Upper lobe of left lung (tissue), 6 donors: ENCODE measurements at regions not wholly inside any gene's neighbourhood (a gene's known extent, or its start where the extent isn't known, plus 50 kb on each side); places are given as distances from the start of the nearest gene placed in this dataset.
A peak's percentile ranks its signal among the peaks of the same experiment; 100 is the strongest.

Experiments used
- ATAC-seq, 2 donors: fragments of 200-7000 bp; cut with Tn5 transposase; one replicate each; pipeline ENCODE4 v1.9.1; 2022; ENCODE audit warnings: mild to moderate bottlenecking in 2 of 2, moderate library complexity in 2 of 2; ENCODE audit not compliant: low FRiP score in 2 of 2
- DNase-seq, 2 donors: peaks; one replicate each; pipeline ENCODE4 v3.0.0-alpha.2; 2019 to 2020
- H3K27ac ChIP-seq, 4 donors: fragments of 200-600 bp; sonication (generic); one replicate each; pipeline ENCODE4 v1.5.1; 2016 to 2019
- H3K27me3 ChIP-seq, 4 donors: fragments of 200-600 bp; sonication (generic); one replicate each; pipeline ENCODE4 v1.5.1; 2017 to 2019
- H3K36me3 ChIP-seq, 4 donors: fragments of 200-600 bp; sonication (generic); one replicate each; pipeline ENCODE4 v1.5.1; 2016 to 2019
- H3K4me1 ChIP-seq, 4 donors: fragments of 200-600 bp; sonication (generic); one replicate each; pipeline ENCODE4 v1.5.1; 2018 to 2019
- H3K4me3 ChIP-seq, 4 donors: fragments of 200-600 bp; sonication (generic); one replicate each; pipeline ENCODE4 v1.5.1; 2017 to 2019; ENCODE audit warnings: mild to moderate bottlenecking in 2 of 4, moderate library complexity in 1 of 4
- H3K9me3 ChIP-seq, 4 donors: fragments of 200-600 bp; sonication (generic); one replicate each; pipeline ENCODE4 v1.5.1; 2018 to 2019
- EP300 ChIP-seq, 4 donors: sonication (generic); formaldehyde crosslinking; IDR thresholded peaks; one replicate each; pipeline ENCODE4 v1.5.1; 2017; ENCODE audit warnings: antibody characterized with exemption in 4 of 4, control low read depth in 2 of 4
- POLR2A ChIP-seq, 4 donors: fragments of 450-650 bp; IDR thresholded peaks; one replicate each; pipeline ENCODE4 v1.5.1; 2016 to 2017; ENCODE audit warnings: antibody characterized with exemption in 4 of 4, mild to moderate bottlenecking in 2 of 4
- POLR2AphosphoS5 ChIP-seq, 2 donors: sonication (generic); formaldehyde crosslinking; IDR thresholded peaks; one replicate each; pipeline ENCODE4 v1.5.1; 2017; ENCODE audit warnings: antibody characterized with exemption in 2 of 2
- WGBS, 2 donors: methylation state at CpG; one replicate each; pipeline ENCODE4 v1.1.5; 2017 to 2018; 5-methylcytosine and 5-hydroxymethylcytosine counted together
- TF ChIP-seq, protein P1 (sequence below), 6 experiments: fragments of 450-650 bp in 4 of 6; fragments of 200-600 bp in 2 of 6; sonication (generic) in 2 of 6; IDR thresholded peaks; one replicate each; pipeline ENCODE4 v1.5.1; 2016 to 2019; ENCODE audit warnings: antibody characterized with exemption in 6 of 6
- donor health status: DM: no; HTN: no; CAD: no; lungs with moderate emphysema.
- donor health status: DM: no; HTN: yes; CAD: no; lungs with severe emphysema.

DNA sequence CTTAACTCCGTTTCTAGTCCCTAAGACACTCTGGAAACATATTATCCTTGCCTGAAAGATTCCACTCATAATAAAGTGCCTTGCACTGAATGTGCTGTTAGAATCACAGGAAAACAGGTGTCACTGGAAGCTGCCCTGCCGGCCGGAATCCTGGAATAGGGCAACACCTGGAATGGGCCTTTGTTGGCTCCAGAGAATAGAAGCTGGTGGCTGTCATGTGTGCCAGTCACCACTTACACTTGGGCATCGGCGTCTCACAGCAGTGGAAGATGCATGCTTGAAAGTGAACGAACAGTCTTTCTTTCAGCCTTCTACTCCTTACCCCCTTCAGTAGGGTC is 90.8 kb upstream of the AFDN start:
- ATAC-seq (no peak), DNase-seq (no peak)
- Histone ChIP-seq H3K9me3 (no peaks in the 10 kb centered on the region), H3K4me1 (peaks cover 4 to 17% (median 13%) of the 10 kb centered on the region in 4 donors), H3K27me3 (no peaks in the 10 kb centered on the region), H3K4me3 (no peak overlapping the region), H3K27ac (no peak overlapping the region), H3K36me3 (no peaks in the 10 kb centered on the region)
- TF ChIP-seq EP300 (IDR thresholded peaks at IDR 0.05) (no peak), POLR2AphosphoS5 (IDR thresholded peaks at IDR 0.05) (no peak), POLR2A (IDR thresholded peaks at IDR 0.05) (no peak)
- TF ChIP-seq, protein P1, sequence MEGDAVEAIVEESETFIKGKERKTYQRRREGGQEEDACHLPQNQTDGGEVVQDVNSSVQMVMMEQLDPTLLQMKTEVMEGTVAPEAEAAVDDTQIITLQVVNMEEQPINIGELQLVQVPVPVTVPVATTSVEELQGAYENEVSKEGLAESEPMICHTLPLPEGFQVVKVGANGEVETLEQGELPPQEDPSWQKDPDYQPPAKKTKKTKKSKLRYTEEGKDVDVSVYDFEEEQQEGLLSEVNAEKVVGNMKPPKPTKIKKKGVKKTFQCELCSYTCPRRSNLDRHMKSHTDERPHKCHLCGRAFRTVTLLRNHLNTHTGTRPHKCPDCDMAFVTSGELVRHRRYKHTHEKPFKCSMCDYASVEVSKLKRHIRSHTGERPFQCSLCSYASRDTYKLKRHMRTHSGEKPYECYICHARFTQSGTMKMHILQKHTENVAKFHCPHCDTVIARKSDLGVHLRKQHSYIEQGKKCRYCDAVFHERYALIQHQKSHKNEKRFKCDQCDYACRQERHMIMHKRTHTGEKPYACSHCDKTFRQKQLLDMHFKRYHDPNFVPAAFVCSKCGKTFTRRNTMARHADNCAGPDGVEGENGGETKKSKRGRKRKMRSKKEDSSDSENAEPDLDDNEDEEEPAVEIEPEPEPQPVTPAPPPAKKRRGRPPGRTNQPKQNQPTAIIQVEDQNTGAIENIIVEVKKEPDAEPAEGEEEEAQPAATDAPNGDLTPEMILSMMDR (IDR thresholded peaks at IDR 0.05), result no peak
- WGBS, 2 donors, result 81% methylated on average over 6 of the region's 6 CpGs

- no peak overlapping the region for H3K27ac ChIP-seq
- peaks cover 4 to 17% (median 13%) of the 10 kb centered on the region in 4 donors for H3K4me1 ChIP-seq
- no peaks in the 10 kb centered on the region for H3K9me3 ChIP-seq
- no peak for TF ChIP-seq POLR2AphosphoS5 (IDR thresholded peaks at IDR 0.05)
- TF ChIP-seq POLR2A (IDR thresholded peaks at IDR 0.05), result no peak
- TF ChIP-seq, protein P1 (IDR thresholded peaks at IDR 0.05), result no peak
- TF ChIP-seq EP300 (IDR thresholded peaks at IDR 0.05), result no peak
- ATAC-seq (peak in 1 of 2 donors; percentile 7), DNase-seq (no peak)
- 56 to 77% methylated on average over 9 to 18 of the region's 18 CpGs for WGBS, 2 donors
- no peak overlapping the region for H3K4me3 ChIP-seq
- no peaks in the 10 kb centered on the region for H3K36me3 ChIP-seq
- H3K27me3 ChIP-seq, result no peaks in the 10 kb centered on the region
Observed at GRCh38 chr6:167736486-167737204, 90.1 kb upstream of the AFDN start.

GRCh38 chr6:167737205-167737830 is 89.4 kb upstream of the AFDN start:
- peaks cover 4 to 17% (median 13%) of the 10 kb centered on the region in 4 donors for H3K4me1 ChIP-seq
- H3K27ac ChIP-seq, result no peak overlapping the region
- no peaks in the 10 kb centered on the region for H3K36me3 ChIP-seq
- no peak overlapping the region for H3K4me3 ChIP-seq
- TF ChIP-seq, protein P1 (IDR thresholded peaks at IDR 0.05), result no peak
- no peak for TF ChIP-seq POLR2AphosphoS5 (IDR thresholded peaks at IDR 0.05)
- TF ChIP-seq EP300 (IDR thresholded peaks at IDR 0.05), result no peak
- no peak for TF ChIP-seq POLR2A (IDR thresholded peaks at IDR 0.05)
- H3K27me3 ChIP-seq, result no peaks in the 10 kb centered on the region
- no peaks in the 10 kb centered on the region for H3K9me3 ChIP-seq
- 92% methylated on average over 9 to 19 of the region's 23 CpGs for WGBS, 2 donors
- ATAC-seq (no peak), DNase-seq (no peak)

DNA sequence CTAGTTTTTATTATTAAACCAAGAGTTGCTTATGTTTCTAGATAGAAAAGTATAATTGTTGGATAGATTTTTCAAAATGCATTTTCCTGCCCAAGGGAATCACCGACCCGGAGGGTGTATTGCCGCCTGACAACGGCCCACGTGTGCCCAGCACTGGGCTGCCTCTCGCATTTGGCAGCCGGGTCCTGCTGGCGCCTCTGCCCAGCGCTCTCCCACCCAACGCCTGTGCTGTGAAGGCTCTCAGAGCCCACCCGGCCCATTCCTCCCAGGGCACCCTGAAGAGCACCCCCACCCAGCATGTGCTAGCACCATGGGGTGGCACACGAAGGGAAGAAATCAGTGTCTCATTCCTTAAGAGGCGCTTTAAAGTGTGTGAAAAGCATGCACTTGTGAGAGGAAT is 88.3 kb upstream of the AFDN start:
- ATAC-seq (no peak), DNase-seq (no peak)
- Histone ChIP-seq H3K36me3 (no peaks in the 10 kb centered on the region), H3K4me3 (no peak overlapping the region), H3K27ac (no peak overlapping the region), H3K9me3 (no peaks in the 10 kb centered on the region), H3K4me1 (peaks cover 4 to 14% (median 12%) of the 10 kb centered on the region in 4 donors), H3K27me3 (no peaks in the 10 kb centered on the region)
- no peak for TF ChIP-seq POLR2A (IDR thresholded peaks at IDR 0.05)
- no peak for TF ChIP-seq EP300 (IDR thresholded peaks at IDR 0.05)
- 82 to 89% methylated on average over 13 of the region's 13 CpGs for WGBS, 2 donors

GRCh38 chr6:167739721-167740475 is 86.8 kb upstream of the AFDN start:
- H3K9me3 ChIP-seq, result no peaks in the 10 kb centered on the region
- no peak overlapping the region for H3K27ac ChIP-seq
- no peak for ATAC-seq
- no peak for DNase-seq
- TF ChIP-seq POLR2A (IDR thresholded peaks at IDR 0.05) (no peak), POLR2AphosphoS5 (IDR thresholded peaks at IDR 0.05) (no peak), EP300 (IDR thresholded peaks at IDR 0.05) (no peak)
- TF ChIP-seq, protein P1 (IDR thresholded peaks at IDR 0.05), result no peak
- H3K4me3 ChIP-seq, result no peak overlapping the region
- no peaks in the 10 kb centered on the region for H3K36me3 ChIP-seq
- H3K27me3 ChIP-seq, result no peaks in the 10 kb centered on the region
- no peaks in the 10 kb centered on the region for H3K4me1 ChIP-seq
- 93 to 95% methylated on average over 23 of the region's 23 CpGs for WGBS, 2 donors
